SK-N-SH (cell line): ENCODE measurements at regions not wholly inside any gene's neighbourhood (a gene's known extent, or its start where the extent isn't known, plus 50 kb on each side); places are given as distances from the start of the nearest gene placed in this dataset.

Experiments
- CTCF ChIA-PET: fragments of 300-600, 350-600 bp; formaldehyde crosslinking; extraction: SDS; loops from one replicate; lab custom pipeline; 2021; lab: Yijun Ruan, JAX
- POLR2A ChIA-PET: fragments of 350-600 bp; sonication (Branson Sonifier 250); formaldehyde crosslinking; extraction: SDS; loops from one replicate; lab custom pipeline; 2020; ENCODE audit warnings: antibody characterized with exemption, inconsistent platforms; lab: Yijun Ruan, JAX
- DNase-seq: peaks from one replicate; pipeline ENCODE4 v3.0.0; 2012
- H2AFZ ChIP-seq: fragments of 200-600 bp; sonication (generic); 2 replicates; pipeline ENCODE4 v1.8.1; 2016; ENCODE audit warnings: antibody characterized with exemption, mild to moderate bottlenecking, low read depth
- H3F3A ChIP-seq: fragments of 200-600 bp; sonication (generic); replicated peaks from 2 replicates; pipeline ENCODE3; 2016; ENCODE audit warnings: antibody characterized with exemption, mild to moderate bottlenecking; ENCODE audit not compliant: insufficient read depth
- H3K27ac ChIP-seq, 2 experiments: fragments of 200-500 bp in 1 of 2; fragments of 200-600 bp in 1 of 2; sonication (Bioruptor generic) in 1 of 2; sonication (generic), shearing (Covaris generic) in 1 of 2; 2 replicates each; pipeline versions ENCODE4 v1.5.1 to v1.6.1; 2014 to 2016; ENCODE audit warnings: low read depth in 2 of 2, inconsistent platforms in 1 of 2, low read length in 1 of 2, mild to moderate bottlenecking in 1 of 2, mixed read lengths in 1 of 2
- H3K27me3 ChIP-seq: fragments of 200-600 bp; sonication (generic), shearing (Covaris generic); 2 replicates; pipeline ENCODE4 v1.6.1; 2016; ENCODE audit warnings: mixed run types; ENCODE audit not compliant: insufficient read depth
- H3K36me3 ChIP-seq, 2 experiments: fragments of 200-500 bp in 1 of 2; fragments of 200-600 bp in 1 of 2; sonication (Bioruptor generic) in 1 of 2; sonication (generic) in 1 of 2; replicated peaks in 1 of 2; 2 replicates each; pipeline versions ENCODE3 to v1.5.1; 2014 to 2016; ENCODE audit warnings: low read length in 1 of 2, mild to moderate bottlenecking in 1 of 2; ENCODE audit not compliant: insufficient read depth in 2 of 2, control insufficient read depth in 1 of 2
- H3K4me1 ChIP-seq, 2 experiments: fragments of 200-500 bp in 1 of 2; fragments of 200-600 bp in 1 of 2; sonication (Bioruptor generic) in 1 of 2; sonication (generic), shearing (Covaris generic) in 1 of 2; 2 replicates each; pipeline versions ENCODE4 v1.5.1 to v1.6.1; 2014 to 2016; ENCODE audit warnings: low read depth in 1 of 2, low read length in 1 of 2, mixed run types in 1 of 2; ENCODE audit not compliant: insufficient read depth in 2 of 2, control insufficient read depth in 1 of 2
- H3K4me2 ChIP-seq: fragments of 200-600 bp; sonication (generic), shearing (Covaris generic); 2 replicates; pipeline ENCODE4 v1.6.1; 2017; ENCODE audit warnings: mixed run types
- H3K4me3 ChIP-seq, 2 experiments: fragments of 200-500 bp in 1 of 2; fragments of 200-600 bp in 1 of 2; sonication (Bioruptor generic) in 1 of 2; sonication (generic), shearing (Covaris generic) in 1 of 2; 2 replicates each; pipeline versions ENCODE4 v1.5.1 to v1.8.1; 2014 to 2016; ENCODE audit warnings: low read depth in 2 of 2, inconsistent platforms in 1 of 2, low read length in 1 of 2, mild to moderate bottlenecking in 1 of 2, mixed read lengths in 1 of 2, moderate library complexity in 1 of 2
- H3K79me2 ChIP-seq: fragments of 200-600 bp; sonication (generic); 2 replicates; pipeline ENCODE4 v1.8.1; 2017; ENCODE audit warnings: mild to moderate bottlenecking; ENCODE audit not compliant: insufficient read depth
- H3K9ac ChIP-seq: fragments of 200-600 bp; sonication (generic); 2 replicates; pipeline ENCODE4 v1.6.1; 2017; ENCODE audit warnings: mixed run types
- H3K9me2 ChIP-seq: fragments of 200-600 bp; sonication (generic); 2 replicates; pipeline ENCODE4 v1.6.1; 2017; ENCODE audit warnings: mixed run types
- H3K9me3 ChIP-seq: fragments of 200-600 bp; sonication (generic); 2 replicates; pipeline ENCODE4 v1.6.1; 2017; ENCODE audit warnings: mixed run types, mild to moderate bottlenecking, moderate library complexity
- H4K20me1 ChIP-seq: fragments of 200-600 bp; sonication (generic); 2 replicates; pipeline ENCODE4 v1.6.1; 2017; ENCODE audit warnings: mild to moderate bottlenecking, mixed run types; ENCODE audit not compliant: insufficient read depth
- CHD2 ChIP-seq: fragments of 150-350 bp; IDR thresholded peaks from 2 replicates; pipeline ENCODE4 v1.6.1; 2018; ENCODE audit warnings: low read length; ENCODE audit not compliant: partially characterized antibody
- CTCF ChIP-seq: fragments of 200-600 bp; sonication (generic); IDR thresholded peaks from 2 replicates; pipeline ENCODE4 v1.6.1; 2017; ENCODE audit warnings: antibody characterized with exemption, mild to moderate bottlenecking, moderate library complexity
- ELF1 ChIP-seq: IDR thresholded peaks from 2 replicates; pipeline ENCODE4 v1.4.0; 2012
- FOSL2 ChIP-seq: IDR thresholded peaks from 2 replicates; pipeline ENCODE4 v1.4.0; 2012; ENCODE audit warnings: low read depth, mild to moderate bottlenecking, moderate library complexity, borderline replicate concordance
- FOXJ3 ChIP-seq: sonication (generic); formaldehyde crosslinking; IDR thresholded peaks from 2 replicates; pipeline ENCODE4 v1.5.1; 2020; ENCODE audit warnings: mild to moderate bottlenecking, missing genetic modification reagents
- GATA2 ChIP-seq: sonication (generic); formaldehyde crosslinking; IDR thresholded peaks from 2 replicates; pipeline ENCODE4 v1.5.0; 2020; ENCODE audit warnings: mild to moderate bottlenecking, missing genetic modification reagents
- IRF3 ChIP-seq: fragments of 150-350 bp; IDR thresholded peaks from 2 replicates; pipeline ENCODE4 v1.6.1; 2016; ENCODE audit warnings: mild to moderate bottlenecking, low read depth, low read length
- JUND ChIP-seq: IDR thresholded peaks from 2 replicates; pipeline ENCODE4 v1.4.0; 2012
- MAX ChIP-seq: IDR thresholded peaks from 2 replicates; pipeline ENCODE4 v1.4.0; 2012; ENCODE audit warnings: low read depth
- MXI1 ChIP-seq: IDR thresholded peaks from 2 replicates; pipeline ENCODE4 v1.6.1; 2012; ENCODE audit warnings: mild to moderate bottlenecking, low read depth, low read length, improper control_type of control experiment
- NRF1 ChIP-seq: IDR thresholded peaks from 2 replicates; pipeline ENCODE4 v1.6.1; 2012; ENCODE audit warnings: low read depth, mild to moderate bottlenecking, low read length
- POLR2AphosphoS5 ChIP-seq: IDR thresholded peaks from 2 replicates; pipeline ENCODE4 v1.6.1; 2012; ENCODE audit warnings: low read depth, low read length
- RCOR1 ChIP-seq: fragments of 150-350 bp; IDR thresholded peaks from 2 replicates; pipeline ENCODE4 v1.6.1; 2017; ENCODE audit warnings: antibody characterized with exemption, low read length
- RXRA ChIP-seq: IDR thresholded peaks from 2 replicates; pipeline ENCODE4 v1.4.0; 2012; ENCODE audit warnings: low read depth, mild to moderate bottlenecking, borderline replicate concordance
- SIN3A ChIP-seq: IDR thresholded peaks from 2 replicates; pipeline ENCODE4 v1.6.1; 2012; ENCODE audit warnings: low read depth, mild to moderate bottlenecking, low read length, moderate library complexity, borderline replicate concordance
- SMC3 ChIP-seq: IDR thresholded peaks from 2 replicates; pipeline ENCODE4 v1.6.1; 2012; ENCODE audit warnings: low read depth, low read length, improper control_type of control experiment
- TEAD4 ChIP-seq: IDR thresholded peaks from 2 replicates; pipeline ENCODE4 v1.4.0; 2012; ENCODE audit warnings: mild to moderate bottlenecking, borderline replicate concordance; ENCODE audit not compliant: insufficient read depth
- USF2 ChIP-seq: fragments of 150-350 bp; IDR thresholded peaks from 2 replicates; pipeline ENCODE4 v1.6.1; 2017; ENCODE audit warnings: antibody characterized with exemption, low read length, low read depth, borderline replicate concordance
- YY1 ChIP-seq: IDR thresholded peaks from 2 replicates; pipeline ENCODE4 v1.4.0; 2012; ENCODE audit warnings: low read depth, mild to moderate bottlenecking
- WGBS: methylation state at CpG from one replicate; pipeline ENCODE4 v1.1.6; 2017; ENCODE audit warnings: low lambda C conversion rate; 5-methylcytosine and 5-hydroxymethylcytosine counted together
- TF ChIP-seq, protein P1 (sequence below): IDR thresholded peaks from 2 replicates; pipeline ENCODE4; 2012

- no peak for TF ChIP-seq NRF1
These were observed 197.3 kb downstream of the MATN1 start (continued) for GRCh38 chr1:30525971-30526651.

DNA sequence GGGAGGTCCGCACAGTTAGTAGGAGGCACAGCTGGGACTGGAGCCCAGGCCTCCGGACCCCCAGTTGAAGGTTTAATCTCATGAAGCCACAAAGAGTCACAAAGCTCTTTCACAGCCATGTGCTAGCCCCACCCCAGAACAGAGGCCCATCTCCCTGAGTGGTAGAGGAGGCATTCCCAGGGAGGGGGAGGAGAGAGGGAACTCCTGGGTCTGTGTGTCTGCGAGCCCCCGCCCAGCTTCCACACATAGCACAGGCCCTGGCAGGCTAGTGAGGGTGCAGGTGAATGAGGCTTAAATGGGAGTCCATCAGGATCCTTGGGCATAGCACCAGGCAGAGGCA, 197.8 kb downstream of the MATN1 start:
- ChIA-PET POLR2A (no interaction called here), CTCF (interaction anchor here (1.2 to 1.5 kb wide), 2 partner anchors 12 to 145 kb away, joined by 3 to 5 read pairs; no protein-coding TSS in a partner anchor)
- H3K9me3 ChIP-seq = no peaks in the 10 kb centered on the region
- 71% methylated on average over 2 of the region's 4 CpGs for WGBS
- no peaks in the 10 kb centered on the region for H3K36me3 ChIP-seq
- no peak overlapping the region for H3K27ac ChIP-seq
- no peaks in the 10 kb centered on the region for H3F3A ChIP-seq
- no peaks in the 10 kb centered on the region for H3K79me2 ChIP-seq
- no peak overlapping the region for H3K4me2 ChIP-seq
- H3K9me2 ChIP-seq = no peaks in the 10 kb centered on the region
- no peak overlapping the region for H3K9ac ChIP-seq
- H4K20me1 ChIP-seq = no peaks in the 10 kb centered on the region
- no peaks in the 10 kb centered on the region; a peak in 2 of 4 replicates for H3K4me1 ChIP-seq
- H3K4me3 ChIP-seq = no peak overlapping the region
- TF ChIP-seq CTCF (no peak), POLR2AphosphoS5 (no peak), TEAD4 (no peak), RXRA (no peak), MAX (no peak), JUND (no peak), MXI1 (no peak), CHD2 (no peak), IRF3 (no peak), SIN3A (no peak), FOXJ3 (CRISPR knock-in tag) (no peak), ELF1 (no peak), GATA2 (no peak), RCOR1 (no peak), USF2 (no peak), FOSL2 (no peak), SMC3 (no peak), YY1 (no peak)
- TF ChIP-seq, protein P1, sequence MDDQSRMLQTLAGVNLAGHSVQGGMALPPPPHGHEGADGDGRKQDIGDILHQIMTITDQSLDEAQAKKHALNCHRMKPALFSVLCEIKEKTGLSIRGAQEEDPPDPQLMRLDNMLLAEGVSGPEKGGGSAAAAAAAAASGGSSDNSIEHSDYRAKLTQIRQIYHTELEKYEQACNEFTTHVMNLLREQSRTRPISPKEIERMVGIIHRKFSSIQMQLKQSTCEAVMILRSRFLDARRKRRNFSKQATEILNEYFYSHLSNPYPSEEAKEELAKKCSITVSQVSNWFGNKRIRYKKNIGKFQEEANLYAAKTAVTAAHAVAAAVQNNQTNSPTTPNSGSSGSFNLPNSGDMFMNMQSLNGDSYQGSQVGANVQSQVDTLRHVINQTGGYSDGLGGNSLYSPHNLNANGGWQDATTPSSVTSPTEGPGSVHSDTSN = no peak
- no peaks in the 10 kb centered on the region for H3K27me3 ChIP-seq
- H2AFZ ChIP-seq = no peak overlapping the region
- no peak for DNase-seq
